DOHH2 (cell line): ENCODE measurements at regions not wholly inside any gene's neighbourhood (a gene's known extent, or its start where the extent isn't known, plus 50 kb on each side); places are given as distances from the start of the nearest gene placed in this dataset.

Experiments used
- H3F3A ChIP-seq: fragments of 200-600 bp; sonication (generic), shearing (Covaris generic); 2 replicates; pipeline ENCODE4 v1.6.0; 2016; ENCODE audit warnings: antibody characterized with exemption, mild to moderate bottlenecking; ENCODE audit not compliant: control insufficient read depth, insufficient read depth
- H3K27ac ChIP-seq: fragments of 200-600 bp; sonication (generic); 2 replicates; pipeline ENCODE4 v1.5.1; 2014; ENCODE audit warnings: low read depth, mild to moderate bottlenecking, low read length, moderate library complexity
- H3K27me3 ChIP-seq: fragments of 200-600 bp; sonication (generic); 2 replicates; pipeline ENCODE4 v1.6.1; 2014; ENCODE audit warnings: mild to moderate bottlenecking, low read length, mixed read lengths; ENCODE audit not compliant: control insufficient read depth
- H3K36me3 ChIP-seq: fragments of 200-600 bp; sonication (generic); 2 replicates; pipeline ENCODE4 v1.6.1; 2014; ENCODE audit warnings: mild to moderate bottlenecking, low read length, moderate library complexity, mixed read lengths; ENCODE audit not compliant: control insufficient read depth
- H3K4me1 ChIP-seq: fragments of 200-600 bp; sonication (generic); 2 replicates; pipeline ENCODE4 v1.6.1; 2014; ENCODE audit warnings: mild to moderate bottlenecking, low read length, mixed read lengths; ENCODE audit not compliant: control insufficient read depth
- H3K4me2 ChIP-seq: fragments of 200-600 bp; sonication (generic); 2 replicates; pipeline ENCODE4 v1.6.0; 2014; ENCODE audit warnings: mild to moderate bottlenecking, low read length, moderate library complexity
- H3K4me3 ChIP-seq: fragments of 200-600 bp; sonication (generic); 2 replicates; pipeline ENCODE4 v1.5.1; 2014; ENCODE audit warnings: mild to moderate bottlenecking, low read length, mixed read lengths
- H3K79me2 ChIP-seq: fragments of 200-600 bp; sonication (generic); 2 replicates; pipeline ENCODE4 v1.6.1; 2014; ENCODE audit warnings: mild to moderate bottlenecking, low read length, mixed read lengths; ENCODE audit not compliant: control insufficient read depth
- H3K9me2 ChIP-seq: fragments of 200-600 bp; sonication (generic); replicated peaks from 2 replicates; pipeline ENCODE4 v1.6.1; 2014; ENCODE audit warnings: mild to moderate bottlenecking, low read length, mixed read lengths; ENCODE audit not compliant: control insufficient read depth
- H3K9me3 ChIP-seq: fragments of 200-600 bp; sonication (generic); 2 replicates; pipeline ENCODE4 v1.6.1; 2014; ENCODE audit warnings: antibody characterized with exemption, low read length, mixed read lengths; ENCODE audit not compliant: control insufficient read depth, insufficient read depth
- H4K20me1 ChIP-seq: fragments of 200-600 bp; sonication (generic); 2 replicates; pipeline ENCODE4 v1.6.0; 2014; ENCODE audit warnings: low read depth, mild to moderate bottlenecking, antibody characterized with exemption, low read length, moderate library complexity; ENCODE audit not compliant: control insufficient read depth, insufficient read depth
- EZH2phosphoT487 ChIP-seq: fragments of 200-600 bp; sonication (generic); IDR thresholded peaks from 2 replicates; pipeline ENCODE4 v1.6.1; 2017; ENCODE audit warnings: borderline replicate concordance, mild to moderate bottlenecking, antibody characterized with exemption, low read length, moderate library complexity, mixed read lengths
- TF ChIP-seq, protein P1 (sequence below): fragments of 200-600 bp; sonication (generic); IDR thresholded peaks from one replicate; pipeline ENCODE4 v1.5.1; 2014; ENCODE audit warnings: antibody characterized with exemption, mild to moderate bottlenecking, low read depth, low read length; ENCODE audit not compliant: poor library complexity, severe bottlenecking

- H3K27me3 ChIP-seq, result no peaks in the 10 kb centered on the region
- H3K27ac ChIP-seq, result no peak overlapping the region
- no peaks in the 10 kb centered on the region for H3K9me3 ChIP-seq
- no peak overlapping the region for H3K4me2 ChIP-seq
- H3K36me3 ChIP-seq, result no peaks in the 10 kb centered on the region
- no peaks in the 10 kb centered on the region for H4K20me1 ChIP-seq
- H3F3A ChIP-seq, result no peaks in the 10 kb centered on the region
- H3K4me3 ChIP-seq, result no peak overlapping the region
- H3K79me2 ChIP-seq, result no peaks in the 10 kb centered on the region
- H3K4me1 ChIP-seq, result peaks cover 10% of the 10 kb centered on the region
- H3K9me2 ChIP-seq, result no peaks in the 10 kb centered on the region
- TF ChIP-seq EZH2phosphoT487, result no peak
- TF ChIP-seq, protein P1, sequence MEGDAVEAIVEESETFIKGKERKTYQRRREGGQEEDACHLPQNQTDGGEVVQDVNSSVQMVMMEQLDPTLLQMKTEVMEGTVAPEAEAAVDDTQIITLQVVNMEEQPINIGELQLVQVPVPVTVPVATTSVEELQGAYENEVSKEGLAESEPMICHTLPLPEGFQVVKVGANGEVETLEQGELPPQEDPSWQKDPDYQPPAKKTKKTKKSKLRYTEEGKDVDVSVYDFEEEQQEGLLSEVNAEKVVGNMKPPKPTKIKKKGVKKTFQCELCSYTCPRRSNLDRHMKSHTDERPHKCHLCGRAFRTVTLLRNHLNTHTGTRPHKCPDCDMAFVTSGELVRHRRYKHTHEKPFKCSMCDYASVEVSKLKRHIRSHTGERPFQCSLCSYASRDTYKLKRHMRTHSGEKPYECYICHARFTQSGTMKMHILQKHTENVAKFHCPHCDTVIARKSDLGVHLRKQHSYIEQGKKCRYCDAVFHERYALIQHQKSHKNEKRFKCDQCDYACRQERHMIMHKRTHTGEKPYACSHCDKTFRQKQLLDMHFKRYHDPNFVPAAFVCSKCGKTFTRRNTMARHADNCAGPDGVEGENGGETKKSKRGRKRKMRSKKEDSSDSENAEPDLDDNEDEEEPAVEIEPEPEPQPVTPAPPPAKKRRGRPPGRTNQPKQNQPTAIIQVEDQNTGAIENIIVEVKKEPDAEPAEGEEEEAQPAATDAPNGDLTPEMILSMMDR, result no peak
Observed at GRCh38 chr4:145389550-145389949, 92.1 kb upstream of the SMAD1 start.

- Histone ChIP-seq H3K9me2 (no peaks in the 10 kb centered on the region), H3F3A (no peaks in the 10 kb centered on the region), H3K4me3 (no peak overlapping the region), H3K27ac (no peak overlapping the region), H3K4me2 (no peak overlapping the region), H4K20me1 (no peaks in the 10 kb centered on the region), H3K4me1 (peaks cover 5% of the 10 kb centered on the region), H3K27me3 (no peaks in the 10 kb centered on the region), H3K36me3 (no peaks in the 10 kb centered on the region), H3K9me3 (no peaks in the 10 kb centered on the region), H3K79me2 (no peaks in the 10 kb centered on the region)
- no peak for TF ChIP-seq EZH2phosphoT487
- TF ChIP-seq, protein P1, result no peak
Observed at GRCh38 chr4:145388043-145388442, 93.6 kb upstream of the SMAD1 start.

DNA sequence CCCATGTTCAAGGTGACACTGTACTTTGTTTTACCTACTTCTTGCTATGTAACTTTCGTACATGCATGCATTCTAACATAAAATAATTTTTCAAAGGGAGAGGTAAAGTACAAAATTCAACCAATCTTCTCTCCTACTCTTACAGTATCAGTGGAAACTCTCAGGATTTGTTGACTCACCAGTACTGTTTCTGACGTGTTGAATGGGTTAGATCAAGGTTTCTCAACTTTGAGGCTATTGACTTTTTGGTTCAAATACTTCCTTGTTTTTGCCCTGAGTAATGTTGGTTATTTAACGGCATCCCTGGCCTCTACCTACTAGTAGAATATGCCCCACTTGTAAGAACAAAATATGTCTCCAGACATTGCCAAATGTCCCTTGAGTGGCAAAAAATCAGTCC, 94.6 kb upstream of the SMAD1 start:
- H3K27me3 ChIP-seq, result no peaks in the 10 kb centered on the region
- H3K9me3 ChIP-seq, result no peaks in the 10 kb centered on the region
- H3K36me3 ChIP-seq, result no peaks in the 10 kb centered on the region
- no peak overlapping the region for H3K4me2 ChIP-seq
- H3K4me3 ChIP-seq, result no peak overlapping the region
- H3K79me2 ChIP-seq, result no peaks in the 10 kb centered on the region
- H3K27ac ChIP-seq, result no peak overlapping the region
- H3F3A ChIP-seq, result no peaks in the 10 kb centered on the region
- no peaks in the 10 kb centered on the region for H4K20me1 ChIP-seq
- no peak for TF ChIP-seq EZH2phosphoT487
- TF ChIP-seq, protein P1, result no peak
- H3K9me2 ChIP-seq, result no peaks in the 10 kb centered on the region
- peaks cover 5% of the 10 kb centered on the region for H3K4me1 ChIP-seq

GRCh38 chr4:145381163-145381562, 100.5 kb upstream of the SMAD1 start:
- Histone ChIP-seq H3K27me3 (no peaks in the 10 kb centered on the region), H3K79me2 (no peaks in the 10 kb centered on the region), H3K9me3 (no peaks in the 10 kb centered on the region), H3K27ac (no peak overlapping the region), H3K36me3 (no peaks in the 10 kb centered on the region), H3K4me2 (no peak overlapping the region), H3K4me1 (no peaks in the 10 kb centered on the region), H3K9me2 (no peaks in the 10 kb centered on the region), H3K4me3 (no peak overlapping the region), H4K20me1 (no peaks in the 10 kb centered on the region), H3F3A (no peaks in the 10 kb centered on the region)
- TF ChIP-seq, protein P1, result no peak
- TF ChIP-seq EZH2phosphoT487, result no peak
